Nucleus accumbens (tissue), 56 donors: ENCODE measurements at regions not wholly inside any gene's neighbourhood (a gene's known extent, or its start where the extent isn't known, plus 50 kb on each side); places are given as distances from the start of the nearest gene placed in this dataset.
"Not testable (repeated sequence)": the region's sequence is repeated elsewhere in the genome, so short reads cannot be mapped to it uniquely, and the experiment has no call there.

ENCODE experiments used
- DNase-seq, 56 donors: peaks; one replicate each; lab custom pipeline; 2025; lab: John Stamatoyannopoulos, UW

- DNase-seq: no peak
Measured at GRCh38 chr5:102068870-102069269, 227.2 kb downstream of the SLCO4C1 start.

GRCh38 chr5:102049517-102049916, 246.6 kb downstream of the SLCO4C1 start:
- no peak for DNase-seq

GRCh38 chr5:102048940-102049339, 247.1 kb downstream of the SLCO4C1 start:
- no peak for DNase-seq

GRCh38 chr5:102047073-102047472, 249.0 kb downstream of the SLCO4C1 start:
- not testable (repeated sequence) for DNase-seq

- no peak for DNase-seq
Measured at GRCh38 chr5:102040326-102040725, 255.8 kb downstream of the SLCO4C1 start.

GRCh38 chr5:102036927-102037326, 259.2 kb downstream of the SLCO4C1 start:
- no peak for DNase-seq

- DNase-seq: no peak
Measured at GRCh38 chr5:102031711-102032110, 264.4 kb downstream of the SLCO4C1 start.

- DNase-seq: no peak
Measured at GRCh38 chr5:102018690-102019089, 277.4 kb downstream of the SLCO4C1 start.

GRCh38 chr5:102018279-102018678, 277.8 kb downstream of the SLCO4C1 start:
- no peak for DNase-seq

- DNase-seq: no peak
Measured at GRCh38 chr5:102014371-102014770, 281.7 kb downstream of the SLCO4C1 start.

GRCh38 chr5:102010644-102011043, 285.4 kb downstream of the SLCO4C1 start:
- no peak for DNase-seq

GRCh38 chr5:101997235-101997634, 298.8 kb downstream of the SLCO4C1 start:
- DNase-seq: no peak

GRCh38 chr5:101995585-101995984, 300.5 kb downstream of the SLCO4C1 start:
- no peak for DNase-seq

- DNase-seq: no peak
Measured at GRCh38 chr5:101991486-101991885, 304.6 kb downstream of the SLCO4C1 start.

- no peak for DNase-seq
Measured at GRCh38 chr5:101989659-101990058, 306.4 kb downstream of the SLCO4C1 start.

- peak in 2 of 56 donors; percentile 7 to 13 for DNase-seq
Measured at GRCh38 chr5:101977729-101978345, 318.2 kb downstream of the SLCO4C1 start.

- no peak for DNase-seq
Measured at GRCh38 chr5:101976933-101977332, 319.2 kb downstream of the SLCO4C1 start.

- DNase-seq: no peak
Measured at GRCh38 chr5:101969742-101970141, 326.3 kb downstream of the SLCO4C1 start.

- no peak for DNase-seq
Measured at GRCh38 chr5:101966476-101966875, 329.6 kb downstream of the SLCO4C1 start.

- no peak for DNase-seq
Measured at GRCh38 chr5:101955891-101956290, 340.2 kb downstream of the SLCO4C1 start.

- no peak for DNase-seq
Measured at GRCh38 chr5:101950019-101950418, 346.1 kb downstream of the SLCO4C1 start.

GRCh38 chr5:101948615-101949014, 347.5 kb downstream of the SLCO4C1 start:
- no peak for DNase-seq

GRCh38 chr5:101943784-101944183, 352.3 kb downstream of the SLCO4C1 start:
- DNase-seq: no peak
